Suppressor macrophage (primary cell): ENCODE measurements at regions not wholly inside any gene's neighbourhood (a gene's known extent, or its start where the extent isn't known, plus 50 kb on each side); places are given as distances from the start of the nearest gene placed in this dataset.

ENCODE experiments used
- DNase-seq, 4 experiments: peaks; one replicate each; pipeline ENCODE4 v3.0.0-alpha.2; 2020 to 2022

GRCh38 chr2:6359964-6360363, 505.7 kb downstream of the CMPK2 start:
- DNase-seq = no peak

DNA sequence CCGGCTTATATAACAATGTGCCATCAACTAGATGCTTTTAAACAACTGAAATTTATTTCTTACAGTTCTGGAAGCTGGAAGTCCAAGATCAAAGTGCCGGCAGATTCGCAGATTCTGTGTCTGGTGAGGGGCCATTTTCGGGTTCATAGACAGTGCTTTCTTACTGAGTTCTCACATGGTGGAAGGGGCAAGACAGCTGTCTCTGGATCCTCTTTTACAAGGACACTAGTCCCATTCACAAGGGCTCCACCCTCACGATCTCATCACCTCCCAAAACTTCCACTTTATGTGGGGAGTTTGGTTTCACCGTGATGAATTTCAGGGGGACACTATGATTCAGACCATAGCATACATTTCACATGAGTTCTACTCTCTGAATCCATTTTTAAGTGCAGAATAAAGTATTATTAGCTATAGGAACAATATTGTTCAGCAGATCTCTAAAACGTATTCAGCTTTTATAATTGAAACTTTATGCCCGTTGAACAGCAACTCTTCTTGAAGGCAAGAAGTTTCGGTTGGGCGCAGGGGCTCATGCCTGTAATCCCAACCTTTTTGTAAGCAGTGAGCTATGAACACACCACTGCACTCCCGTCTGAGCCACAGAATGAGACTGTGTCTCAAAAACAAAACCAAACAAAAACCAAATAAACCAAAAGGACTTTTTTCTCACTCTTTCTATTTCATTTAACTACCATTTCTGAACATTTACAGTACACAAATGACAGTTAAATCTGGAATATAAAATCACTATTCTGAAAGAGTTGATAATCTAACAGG, 502.8 kb downstream of the CMPK2 start:
- DNase-seq = no peak

- DNase-seq = no peak
Measured at GRCh38 chr2:6368281-6368680, 497.4 kb downstream of the CMPK2 start.

DNA sequence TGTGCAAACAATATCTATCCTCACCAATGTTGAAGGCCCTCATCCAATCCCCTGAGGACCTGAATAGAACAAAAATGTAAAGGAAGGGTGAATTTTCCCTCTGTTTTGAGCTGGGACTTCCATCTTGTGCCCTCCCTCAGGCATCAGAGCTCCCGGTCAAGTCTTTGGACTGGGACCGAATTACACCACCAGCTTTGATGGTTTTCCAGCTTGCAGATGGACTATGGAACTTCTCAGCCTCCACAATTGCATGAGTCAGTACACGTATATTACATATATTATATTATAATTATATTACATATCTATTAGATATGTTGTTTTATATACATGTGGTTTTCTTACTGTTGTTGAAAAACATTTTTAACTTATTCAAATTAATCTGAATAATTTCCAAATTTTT, 496.4 kb downstream of the CMPK2 start:
- no peak for DNase-seq

DNA sequence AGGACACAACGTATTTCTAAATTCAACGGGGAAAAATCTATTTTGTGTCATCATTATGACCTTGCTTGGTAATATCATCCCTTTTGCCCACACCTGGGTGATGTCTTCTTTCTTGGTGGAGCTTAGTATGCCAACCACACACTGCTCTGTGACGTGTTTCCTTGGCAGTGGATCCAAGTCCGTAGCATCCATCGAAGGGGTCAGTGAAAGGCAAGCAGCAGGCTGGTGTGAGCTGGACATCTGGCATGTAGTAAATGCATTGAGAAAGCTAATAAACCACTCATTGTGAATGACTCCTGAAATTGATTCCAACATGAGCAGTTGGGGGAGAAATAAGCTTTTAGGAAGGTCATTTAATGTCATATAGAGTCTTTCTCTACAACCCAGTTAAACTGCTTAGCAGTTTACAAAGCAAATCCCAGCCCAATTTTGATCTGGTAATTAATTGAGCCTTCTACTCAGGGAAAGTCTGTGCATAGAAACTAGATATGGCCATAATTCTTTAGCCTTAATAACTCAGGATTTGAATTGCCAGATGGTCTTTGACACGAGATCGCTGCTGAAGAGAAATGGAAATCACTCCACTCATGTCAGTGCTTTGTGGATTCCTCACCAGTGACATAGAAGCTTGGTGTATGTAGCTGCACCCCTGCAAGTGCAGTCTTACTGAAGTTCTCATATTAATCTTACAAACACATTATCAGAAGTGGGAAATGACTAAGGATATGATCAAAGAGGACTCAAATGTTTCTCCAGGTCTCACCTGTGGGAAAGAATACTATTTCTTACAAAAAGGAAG, 494.8 kb downstream of the CMPK2 start:
- DNase-seq = no peak

- no peak for DNase-seq
Measured at GRCh38 chr2:6372317-6372901, 493.3 kb downstream of the CMPK2 start.

- no peak for DNase-seq
Measured at GRCh38 chr2:6381326-6381725, 484.4 kb downstream of the CMPK2 start.

- no peak for DNase-seq
Measured at GRCh38 chr2:6384341-6384740, 481.4 kb downstream of the CMPK2 start.

- DNase-seq = no peak
Measured at GRCh38 chr2:6392354-6392753, 473.4 kb downstream of the CMPK2 start.

- no peak for DNase-seq
Measured at GRCh38 chr2:6392966-6393365, 472.7 kb downstream of the CMPK2 start.

- no peak for DNase-seq
Measured at GRCh38 chr2:6393819-6394218, 471.9 kb downstream of the CMPK2 start.

DNA sequence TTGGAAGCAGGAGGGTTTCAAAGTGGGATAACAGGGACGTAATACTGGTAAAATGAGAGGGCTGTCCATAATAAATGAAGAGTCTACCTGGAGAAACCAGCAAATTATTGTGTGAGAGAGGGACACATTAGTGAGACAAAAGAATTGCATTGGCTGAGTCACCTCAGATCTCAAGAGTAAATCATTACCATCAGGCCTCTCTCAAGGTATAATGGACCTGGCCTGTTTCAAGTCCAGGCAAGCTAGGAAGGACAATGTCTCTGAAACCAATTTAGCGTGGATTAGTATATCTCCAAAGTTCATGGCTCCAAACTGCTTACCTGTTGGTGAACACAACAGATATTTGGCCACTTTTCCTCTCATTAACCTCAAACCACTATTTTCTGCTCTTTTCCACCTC, 471.4 kb downstream of the CMPK2 start:
- DNase-seq = no peak

DNA sequence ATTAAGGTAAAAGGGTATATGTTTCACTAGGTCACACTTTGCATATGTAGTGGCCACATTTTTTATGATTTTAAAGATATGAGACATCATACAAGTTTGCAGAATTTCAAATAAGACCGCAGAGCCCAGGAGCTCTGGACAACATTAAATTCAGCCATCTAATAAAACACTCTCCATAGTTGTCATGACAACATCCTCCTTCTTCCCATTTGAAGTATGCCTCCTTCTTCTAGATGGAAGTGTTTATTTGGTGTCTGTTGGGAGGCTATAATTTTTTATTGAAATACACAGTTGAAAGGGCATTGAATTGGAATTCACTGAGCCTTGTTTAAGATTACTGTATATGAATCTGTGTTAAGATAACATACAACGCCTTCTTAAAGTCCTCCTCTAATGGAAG, 467.3 kb downstream of the CMPK2 start:
- no peak for DNase-seq

- DNase-seq = no peak
Measured at GRCh38 chr2:6401301-6401700, 464.4 kb downstream of the CMPK2 start.

- DNase-seq = no peak
Measured at GRCh38 chr2:6408057-6408456, 457.6 kb downstream of the CMPK2 start.

GRCh38 chr2:6410313-6410712, 455.4 kb downstream of the CMPK2 start:
- DNase-seq = no peak

- DNase-seq = no peak
Measured at GRCh38 chr2:6412533-6413091, 453.1 kb downstream of the CMPK2 start.

DNA sequence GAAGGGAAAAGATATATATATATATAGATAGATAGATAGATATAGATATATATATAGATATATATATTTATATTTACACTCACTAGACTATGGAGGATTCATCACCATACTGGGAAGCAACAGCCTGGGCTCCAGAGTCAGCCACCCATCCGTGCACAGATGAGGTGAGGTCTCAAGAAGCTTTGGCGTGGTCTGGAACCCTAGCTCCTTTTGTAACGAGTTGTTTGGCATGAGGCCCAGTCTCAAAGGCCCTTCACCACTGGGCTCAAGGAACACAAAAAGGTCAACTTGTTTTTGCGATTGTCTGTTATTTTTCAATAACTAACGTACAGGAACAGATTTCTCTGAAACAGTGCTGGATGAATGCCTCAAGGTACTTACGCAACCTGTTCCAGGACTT, 448.7 kb downstream of the CMPK2 start:
- no peak for DNase-seq

DNA sequence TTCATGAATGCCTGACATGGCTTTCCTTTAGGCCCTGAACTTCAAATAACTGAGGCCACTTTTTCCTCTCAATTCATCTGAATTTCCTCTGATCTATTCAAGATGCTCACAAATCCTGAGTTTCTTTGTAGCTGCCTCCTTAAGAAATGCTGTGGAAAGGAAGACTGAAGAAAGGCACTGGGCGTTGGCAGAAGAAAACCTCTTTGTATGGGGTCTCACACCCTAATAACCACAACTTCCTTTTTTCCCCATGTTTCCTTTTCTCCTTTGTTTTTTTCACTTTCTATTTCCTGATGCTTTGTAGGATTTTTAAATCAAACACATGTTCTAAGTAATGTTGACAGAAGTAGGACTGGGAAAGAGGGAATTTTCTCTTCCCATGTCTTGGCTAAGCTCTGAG, 447.4 kb downstream of the CMPK2 start:
- DNase-seq = no peak

- DNase-seq = no peak
Measured at GRCh38 chr2:6421138-6421730, 444.5 kb downstream of the CMPK2 start.

DNA sequence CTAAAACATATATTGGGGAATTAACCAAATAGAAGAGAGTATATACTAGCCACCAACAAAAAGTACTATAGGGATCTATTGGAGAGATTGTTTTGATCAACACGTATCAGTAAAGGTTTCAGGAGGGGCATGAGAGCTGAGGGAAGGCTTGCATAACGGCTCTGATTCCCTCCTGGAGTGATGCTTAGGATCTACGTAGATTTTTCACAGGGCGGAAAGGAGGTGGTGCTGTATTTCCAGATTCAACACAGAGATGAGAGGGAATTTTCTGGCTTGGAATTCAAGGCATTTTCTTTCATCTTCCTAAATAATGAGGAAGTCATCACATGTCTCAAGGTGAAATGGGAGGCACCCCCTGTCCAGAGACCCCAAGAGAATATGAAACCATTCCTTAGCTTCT, 443.8 kb downstream of the CMPK2 start:
- DNase-seq = no peak

- no peak for DNase-seq
Measured at GRCh38 chr2:6423157-6423556, 442.6 kb downstream of the CMPK2 start.

- no peak for DNase-seq
Measured at GRCh38 chr2:6423944-6424343, 441.8 kb downstream of the CMPK2 start.
